Muscle of back (tissue), 3 donors: ENCODE measurements at regions not wholly inside any gene's neighbourhood (a gene's known extent, or its start where the extent isn't known, plus 50 kb on each side); places are given as distances from the start of the nearest gene placed in this dataset.
"Not testable (repeated sequence)": the region's sequence is repeated elsewhere in the genome, so short reads cannot be mapped to it uniquely, and the experiment has no call there.

Experiments
- DNase-seq, 3 donors: peaks; one replicate each; pipeline versions ENCODE4 v3.0.0 to v3.0.0-alpha.2; 2013

GRCh38 chr7:408751-409311 lies 110.8 kb downstream of the PDGFA start:
- no peak for DNase-seq

DNA sequence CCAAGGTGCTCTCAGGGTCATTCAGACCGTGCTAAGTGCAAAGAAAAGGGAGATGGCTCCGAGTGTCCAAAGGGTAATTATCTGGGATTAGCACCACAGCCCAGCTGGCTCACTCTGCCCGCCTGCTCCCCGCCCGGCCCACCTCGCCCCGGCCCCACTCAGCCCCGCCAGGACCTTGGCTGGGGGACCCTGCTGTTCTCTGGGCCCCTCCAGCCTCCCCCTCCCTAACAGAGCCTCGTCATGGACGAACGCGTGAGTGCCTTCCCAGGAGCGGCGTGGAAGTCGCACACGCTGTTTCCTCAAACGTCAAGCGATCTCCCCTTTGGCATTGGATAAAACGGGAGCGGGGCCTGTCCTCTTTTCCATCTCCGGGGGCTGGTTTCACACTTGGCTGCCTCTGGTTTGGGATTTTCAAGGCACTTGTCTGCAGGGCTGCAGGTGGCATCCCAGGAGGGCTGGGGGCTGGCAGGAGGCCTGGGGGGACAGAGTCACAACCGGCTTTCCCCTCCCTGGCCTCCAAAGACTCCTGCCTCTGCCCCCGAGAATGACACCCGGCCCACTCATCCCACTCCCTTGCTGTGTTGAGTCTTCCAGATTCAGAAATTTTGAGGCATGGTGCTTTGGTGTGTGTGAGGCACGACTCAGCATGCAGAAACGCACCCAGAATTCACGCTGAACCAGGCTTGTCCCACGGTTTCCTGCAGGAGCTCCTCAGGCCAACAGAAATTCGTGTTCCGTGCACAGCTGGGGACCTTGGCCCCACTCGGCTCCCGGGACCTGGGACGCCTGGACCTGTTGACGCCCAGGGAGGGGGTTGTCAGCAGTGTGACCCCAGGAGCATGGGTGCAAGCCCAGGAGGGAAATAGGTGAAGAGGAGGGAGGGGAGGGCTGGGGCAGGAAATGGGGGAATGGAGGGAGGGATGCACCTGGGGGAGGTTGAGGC lies 110.0 kb downstream of the PDGFA start:
- peak in 1 of 3 donors; percentile 34 for DNase-seq

GRCh38 chr7:410395-410910 lies 109.2 kb downstream of the PDGFA start:
- DNase-seq = no peak

- not testable (repeated sequence) for DNase-seq
Observed at GRCh38 chr7:411116-411515, 108.5 kb downstream of the PDGFA start.

DNA sequence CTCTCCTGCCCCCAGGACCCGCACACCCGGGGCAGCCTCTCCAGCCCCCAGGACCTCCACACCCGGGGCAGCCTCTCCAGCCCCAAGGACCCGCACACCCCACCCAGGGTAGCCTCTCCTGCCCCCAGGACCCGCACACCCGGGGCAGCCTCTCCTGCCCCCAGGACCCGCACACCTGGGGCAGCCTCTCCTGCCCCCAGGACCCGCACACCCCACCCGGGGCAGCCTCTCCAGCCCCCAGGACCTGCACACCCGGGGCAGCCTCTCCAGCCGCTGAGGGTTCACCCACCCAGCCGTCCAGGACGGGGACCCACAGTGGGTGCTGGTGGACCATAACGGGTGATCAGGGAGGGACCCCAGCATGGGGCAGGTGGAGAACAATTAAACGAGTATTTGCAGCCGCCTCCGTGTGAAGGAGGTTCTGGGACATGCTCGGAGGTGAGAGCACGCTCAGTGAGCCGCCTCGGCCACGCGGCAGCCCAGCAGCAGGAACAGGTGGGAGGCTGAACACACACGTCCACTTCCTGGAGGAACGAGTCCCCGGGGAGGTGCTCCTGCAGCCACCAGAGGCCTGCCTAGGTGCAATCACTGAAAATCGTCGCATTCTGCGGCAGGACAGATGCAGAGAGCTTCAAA lies 107.9 kb downstream of the PDGFA start:
- no peak for DNase-seq

GRCh38 chr7:412313-412710 lies 107.3 kb downstream of the PDGFA start:
- DNase-seq = no peak

DNA sequence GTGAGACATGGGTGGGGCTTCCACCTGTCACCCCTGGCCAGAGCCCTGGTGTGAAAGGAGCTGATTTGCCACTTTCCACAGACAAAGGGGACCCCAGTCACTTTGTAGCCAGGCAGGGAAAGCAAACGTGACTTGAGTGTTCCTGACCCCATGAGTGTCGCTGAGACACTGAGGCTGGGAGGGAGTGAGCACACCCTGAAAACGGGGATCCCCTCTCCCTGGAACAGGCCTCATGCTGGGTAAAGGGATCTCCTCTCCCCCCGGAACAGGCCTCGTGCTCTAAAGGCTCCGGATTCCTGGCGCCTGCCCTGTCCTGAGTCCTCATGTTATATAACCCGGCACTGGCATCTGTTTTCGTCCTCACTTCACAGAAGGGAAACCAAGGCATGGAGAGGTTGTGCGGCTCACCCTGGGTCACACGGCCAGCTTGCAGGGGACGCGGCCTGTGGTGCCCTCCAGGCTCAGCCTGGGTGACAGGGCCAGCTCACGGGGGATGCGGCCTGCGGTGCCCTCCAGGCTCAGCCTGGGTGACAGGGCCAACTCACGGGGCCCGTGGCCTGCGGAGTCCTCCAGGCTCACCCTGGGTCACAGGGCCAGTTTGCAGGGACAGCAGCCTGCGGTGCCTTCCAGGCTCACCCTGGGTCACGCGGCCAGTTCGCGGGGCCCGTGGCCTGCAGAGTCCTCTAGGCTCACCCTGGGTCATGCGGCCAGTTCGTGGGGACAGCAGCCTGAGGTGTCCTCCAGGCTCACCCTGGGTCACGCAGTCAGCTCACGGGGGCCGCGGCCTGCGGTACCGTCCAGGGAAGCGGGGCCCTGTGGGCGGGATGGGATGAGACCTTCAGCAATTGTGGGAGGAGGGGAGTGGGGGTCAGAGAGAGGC lies 104.7 kb downstream of the PDGFA start:
- DNase-seq = no peak

DNA sequence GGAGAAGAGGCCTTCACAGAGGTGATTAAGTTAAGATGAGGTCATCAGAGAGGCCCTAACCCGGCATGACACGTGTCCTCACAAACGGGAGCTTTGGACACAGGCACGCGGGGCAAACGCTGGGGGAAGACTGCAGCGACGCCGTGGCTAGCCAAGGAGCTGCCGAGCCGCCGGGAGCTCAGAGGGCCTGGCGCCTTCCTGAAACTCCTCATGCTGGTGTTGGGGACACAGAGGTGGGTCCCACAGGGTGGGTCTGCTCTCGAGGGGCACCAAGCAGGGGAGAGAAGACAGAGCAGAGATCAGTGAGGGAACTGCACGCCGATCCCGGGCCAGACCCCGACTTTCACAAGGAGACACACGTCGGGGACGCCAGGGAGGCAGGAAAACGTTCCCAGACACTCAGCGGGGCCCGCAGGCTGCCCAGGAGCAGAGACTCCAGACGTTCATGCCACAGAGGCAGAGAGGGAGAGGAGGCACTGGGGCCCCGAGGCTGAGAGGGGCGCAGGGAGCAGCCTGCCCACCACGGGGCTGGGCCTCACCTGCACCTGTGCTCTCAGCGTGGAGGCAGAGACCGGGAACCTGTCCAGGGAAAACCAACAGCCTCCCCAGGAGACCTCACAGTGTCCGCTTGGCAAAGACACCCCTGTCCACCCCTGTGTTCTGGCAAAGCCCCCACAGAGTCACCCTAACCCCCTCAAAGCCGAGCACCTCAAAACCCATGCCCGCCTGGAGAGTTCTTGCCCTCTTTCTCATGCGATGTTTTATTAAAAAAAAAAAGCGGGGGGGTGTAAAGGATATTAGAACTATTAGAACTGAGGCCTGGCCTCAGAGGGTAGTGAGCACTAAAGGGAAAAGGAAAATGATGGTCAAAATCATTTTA lies 103.8 kb downstream of the PDGFA start:
- no peak for DNase-seq

GRCh38 chr7:416761-417624 lies 102.7 kb downstream of the PDGFA start:
- no peak for DNase-seq

DNA sequence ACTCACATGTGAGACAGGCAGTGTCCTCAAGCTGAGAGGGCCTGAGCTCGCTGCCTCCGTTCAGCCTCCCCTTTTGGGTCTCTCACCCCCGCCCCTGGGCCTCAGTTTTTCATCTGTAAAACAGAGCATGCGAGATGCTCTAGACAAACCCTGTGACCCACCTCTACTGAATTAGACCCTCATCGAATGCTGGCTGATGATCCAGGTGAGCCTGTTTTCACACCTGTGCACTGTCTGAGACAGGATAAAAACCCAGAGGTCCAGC lies 102.1 kb downstream of the PDGFA start:
- DNase-seq = no peak

GRCh38 chr7:417973-418601 lies 101.6 kb downstream of the PDGFA start:
- DNase-seq = no peak

DNA sequence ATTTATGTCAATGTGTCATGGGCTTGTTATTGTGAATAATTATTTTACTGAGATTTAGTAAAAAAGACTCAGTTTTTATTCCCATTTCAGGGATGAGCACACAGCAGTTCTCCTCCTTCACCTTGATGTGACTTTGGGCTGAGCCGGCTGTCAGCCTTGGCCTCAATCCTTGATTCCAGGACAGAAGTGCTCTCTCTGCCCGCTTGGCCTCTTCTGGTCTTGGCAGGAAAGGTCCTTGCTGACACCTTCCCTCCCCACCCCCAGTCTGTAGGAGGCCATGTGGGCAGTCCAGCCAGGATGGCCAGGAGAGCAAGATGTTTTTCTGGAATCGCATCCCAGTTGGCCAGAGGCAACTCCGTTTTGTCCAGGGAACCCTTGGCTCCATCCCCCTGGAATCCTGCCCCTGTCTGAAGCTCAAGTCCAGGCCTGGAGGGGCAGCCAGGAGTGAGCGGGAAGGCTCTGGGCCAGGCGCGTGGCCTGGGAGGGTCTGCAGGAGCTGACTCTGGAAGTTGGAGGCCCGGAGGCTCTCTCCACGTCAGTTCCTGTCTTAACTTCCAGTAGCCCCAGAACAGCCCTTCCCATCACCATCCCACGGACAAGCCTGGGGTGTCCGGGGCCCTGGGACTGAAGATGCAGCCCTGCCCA lies 100.9 kb downstream of the PDGFA start:
- peak; percentile 27 to 87 (median 81) for DNase-seq

GRCh38 chr7:420142-421093 lies 99.2 kb downstream of the PDGFA start:
- DNase-seq = no peak

DNA sequence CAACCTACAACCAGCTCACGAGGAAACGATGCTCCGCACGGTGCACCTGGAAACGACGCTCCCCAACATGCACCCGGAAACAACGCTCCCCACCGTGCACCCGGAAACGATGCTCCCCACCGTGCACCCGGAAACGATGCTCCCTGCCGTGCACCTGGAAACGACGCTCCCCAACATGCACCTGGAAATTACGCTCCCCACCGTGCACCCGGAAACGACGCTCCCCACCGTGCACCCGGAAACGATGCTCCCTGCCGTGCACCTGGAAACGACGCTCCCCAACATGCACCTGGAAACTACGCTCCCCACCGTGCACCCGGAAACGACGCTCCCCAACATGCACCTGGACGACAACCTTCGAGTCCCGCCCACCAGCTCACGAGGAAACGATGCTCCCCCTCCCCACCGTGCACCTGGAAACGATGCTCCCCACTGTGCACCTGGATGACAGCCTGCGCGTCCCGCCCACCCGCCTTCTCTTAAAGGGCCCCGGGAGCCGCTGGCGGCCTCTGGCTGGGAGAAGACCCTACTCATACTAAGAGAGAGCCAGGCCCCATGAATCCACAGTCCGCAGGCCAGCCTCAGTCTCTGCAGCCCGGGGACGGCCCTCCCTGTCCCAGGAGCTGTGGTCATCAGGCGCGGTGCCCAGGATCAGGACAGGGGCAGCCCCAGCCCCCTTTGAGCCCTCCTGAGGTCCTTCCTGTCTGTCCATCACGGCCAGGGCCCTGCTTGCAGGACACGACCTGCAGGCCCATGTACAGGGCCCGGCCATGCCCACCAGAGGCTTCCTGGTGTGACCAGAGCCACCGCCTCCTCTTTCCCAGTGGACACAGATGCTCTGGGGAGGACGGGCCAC lies 98.3 kb downstream of the PDGFA start:
- DNase-seq = no peak

GRCh38 chr7:422191-422885 lies 97.3 kb downstream of the PDGFA start:
- DNase-seq = no peak

DNA sequence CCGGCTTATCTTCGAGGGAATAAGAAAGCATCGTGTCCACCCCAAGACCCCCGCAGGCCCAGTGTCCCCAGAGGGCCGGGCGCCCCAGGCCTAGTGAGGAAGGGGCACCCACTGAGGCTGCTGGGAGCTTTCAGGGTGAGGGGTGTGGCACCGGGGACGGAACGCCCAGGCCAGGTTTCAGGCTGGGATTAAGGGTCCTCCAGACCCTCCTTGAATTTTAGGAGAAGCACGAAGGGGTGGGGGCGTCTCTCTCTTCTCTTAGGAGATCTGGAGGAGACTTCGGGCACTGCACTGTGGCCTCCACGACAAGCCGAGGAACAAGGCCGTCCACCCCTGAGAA lies 96.8 kb downstream of the PDGFA start:
- DNase-seq = no peak
